NCI-H524 treated with DMSO at 0.1 percent for 48 hours (cell line): ENCODE measurements at regions not wholly inside any gene's neighbourhood (a gene's known extent, or its start where the extent isn't known, plus 50 kb on each side); places are given as distances from the start of the nearest gene placed in this dataset.

Experiments
- DNase-seq: peaks from one replicate; lab custom pipeline; 2025; lab: John Stamatoyannopoulos, UW

DNA sequence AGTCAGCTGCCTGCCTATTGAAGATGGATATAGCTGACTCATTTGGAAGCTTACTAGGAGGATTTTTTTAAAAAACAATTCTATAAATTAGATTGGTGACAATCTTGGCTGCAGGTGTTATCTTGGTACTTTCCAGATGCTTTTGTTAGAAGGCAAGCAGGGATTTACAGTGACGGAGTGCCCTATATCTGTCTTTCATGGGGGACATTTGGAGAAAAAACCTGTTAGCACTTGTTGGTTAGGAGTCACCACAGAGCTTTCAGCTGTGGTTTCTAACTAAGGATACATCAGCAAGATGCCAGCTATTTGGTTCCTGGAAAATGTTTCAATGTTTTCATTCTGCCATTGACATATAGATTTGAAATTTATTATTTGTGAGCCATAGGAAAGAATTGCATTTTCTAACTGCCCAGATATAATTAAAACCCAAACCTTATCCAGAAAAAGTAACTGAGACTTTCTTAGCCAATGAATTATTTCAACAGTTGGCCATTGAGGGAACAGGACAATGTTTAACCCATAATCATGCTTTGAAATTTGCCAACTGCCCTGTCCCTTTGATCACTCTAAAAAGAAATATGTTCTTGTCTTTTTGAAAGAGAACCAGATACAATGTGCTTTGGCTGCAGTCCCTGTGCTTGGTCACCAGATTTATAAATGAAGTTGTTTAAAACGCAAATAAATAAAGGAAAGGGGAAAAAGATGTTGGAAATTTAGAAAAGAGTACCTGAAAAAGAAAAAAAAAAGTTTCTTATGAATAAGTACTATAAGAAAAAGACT, 761.0 kb upstream of the CXADR start:
- DNase-seq, result no peak

DNA sequence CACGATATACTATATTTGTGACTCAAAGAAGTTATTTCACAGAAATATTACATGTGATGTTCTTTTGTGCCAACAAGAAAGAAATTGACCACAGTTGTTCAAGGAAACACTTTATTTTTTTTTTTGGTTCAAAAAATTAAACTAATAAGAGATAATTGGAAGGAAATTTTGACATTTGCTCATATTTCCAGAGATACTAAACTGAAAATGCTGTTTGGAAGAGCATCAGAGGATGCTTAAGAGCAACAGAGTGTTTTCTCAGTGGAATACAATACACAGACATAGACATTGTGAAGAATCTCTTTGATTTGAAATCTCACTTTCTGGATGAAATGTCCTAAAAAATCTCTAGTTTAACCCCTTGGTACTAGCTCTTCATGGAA, 760.4 kb upstream of the CXADR start:
- no peak for DNase-seq

DNA sequence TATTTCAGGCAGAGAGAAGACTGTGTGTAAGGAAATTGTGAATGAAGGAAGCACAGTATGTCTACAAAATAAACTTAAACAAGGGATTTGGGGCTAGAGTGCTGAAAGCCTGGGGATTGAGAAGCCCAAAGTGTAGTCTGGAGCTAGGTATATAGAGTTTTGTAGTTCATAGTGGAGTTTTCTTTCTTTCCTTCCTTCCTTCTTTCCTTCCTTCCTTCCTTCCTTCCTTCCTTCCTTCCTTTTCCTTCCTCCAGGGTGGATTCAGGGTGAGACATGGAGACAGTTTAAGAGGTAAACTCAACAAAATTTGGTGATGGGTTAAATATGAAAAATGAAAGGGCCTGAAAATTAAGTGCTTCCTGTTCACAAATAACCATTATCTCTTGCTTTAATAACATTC, 757.8 kb upstream of the CXADR start:
- no peak for DNase-seq

GRCh38 chr21:16767201-16767600, 745.6 kb upstream of the CXADR start:
- DNase-seq, result no peak

DNA sequence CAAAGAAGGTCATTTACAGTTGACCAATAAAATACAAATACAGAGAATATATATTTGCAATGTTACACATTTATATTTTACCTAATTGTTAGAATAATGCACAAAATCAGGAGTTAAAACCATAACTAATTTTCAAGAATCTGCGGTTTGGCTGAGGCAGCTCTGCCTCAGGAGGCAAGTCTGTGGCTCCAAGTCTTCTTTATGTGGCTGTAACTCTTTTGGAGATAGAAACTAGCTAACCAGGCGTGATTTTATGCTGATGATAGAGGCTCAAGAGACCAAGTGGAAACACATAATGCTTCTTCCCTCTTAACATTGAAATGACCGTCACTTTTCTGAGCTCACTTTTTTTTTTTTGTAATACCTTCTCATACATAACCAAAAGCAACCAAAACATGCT, 744.7 kb upstream of the CXADR start:
- DNase-seq, result no peak

DNA sequence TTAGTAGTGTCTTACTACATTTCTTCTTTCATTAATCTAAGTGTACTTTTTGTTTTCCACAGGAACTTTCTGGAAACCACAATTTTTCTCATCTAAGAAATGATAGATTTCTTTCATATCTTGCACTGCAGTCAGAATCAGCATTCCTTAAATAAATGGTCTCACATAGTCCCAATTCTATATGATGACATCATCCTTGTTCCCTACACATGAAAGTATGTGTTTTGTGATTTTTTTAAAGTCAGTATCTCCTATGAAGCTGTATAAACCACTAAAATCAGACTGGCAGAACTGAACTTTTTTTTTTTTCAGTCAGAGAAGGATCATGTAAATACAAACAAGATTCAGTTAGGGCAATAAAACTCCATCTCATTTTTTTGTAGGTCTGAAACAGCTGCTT, 742.6 kb upstream of the CXADR start:
- no peak for DNase-seq

DNA sequence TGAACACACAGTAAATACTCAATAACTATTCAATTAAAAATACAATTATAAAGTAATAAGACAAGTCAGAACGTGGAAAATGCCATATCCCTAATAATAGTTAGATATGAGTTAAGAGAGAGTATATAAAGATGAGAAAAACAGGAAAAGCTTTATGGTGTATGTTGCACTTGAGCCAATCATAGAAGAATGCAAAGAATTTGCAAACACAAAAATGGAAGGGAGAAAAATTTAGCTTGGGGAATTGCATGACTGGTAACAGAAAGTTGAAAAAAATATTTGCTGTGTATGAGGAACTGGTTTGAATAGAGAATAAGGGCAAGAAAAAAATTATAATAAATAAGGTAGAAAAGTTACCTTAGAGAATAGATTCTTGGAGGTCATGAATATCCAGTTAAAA, 739.6 kb upstream of the CXADR start:
- no peak for DNase-seq

DNA sequence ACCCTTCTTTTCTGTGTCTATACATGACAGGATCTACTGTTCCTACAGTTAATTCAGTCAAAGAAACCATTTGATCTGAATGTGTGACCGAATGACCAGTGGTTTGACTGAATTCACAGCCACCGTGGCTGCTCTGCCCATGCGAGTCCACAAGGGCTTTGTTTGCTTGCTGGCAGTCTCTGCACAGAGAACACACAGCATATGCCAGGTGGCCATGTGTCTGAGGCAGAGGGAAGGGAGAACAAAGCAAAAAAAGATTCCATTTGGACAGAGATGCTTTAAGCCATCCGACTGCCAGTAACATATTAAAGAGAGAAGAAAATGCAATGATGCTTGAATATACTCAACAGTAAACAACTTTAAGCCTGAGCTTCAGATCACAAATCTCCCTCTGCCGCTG, 737.8 kb upstream of the CXADR start:
- no peak for DNase-seq

GRCh38 chr21:16777041-16777720, 735.7 kb upstream of the CXADR start:
- DNase-seq, result no peak

GRCh38 chr21:16788584-16788983, 724.3 kb upstream of the CXADR start:
- no peak for DNase-seq

GRCh38 chr21:16789636-16790035, 723.2 kb upstream of the CXADR start:
- DNase-seq, result no peak

DNA sequence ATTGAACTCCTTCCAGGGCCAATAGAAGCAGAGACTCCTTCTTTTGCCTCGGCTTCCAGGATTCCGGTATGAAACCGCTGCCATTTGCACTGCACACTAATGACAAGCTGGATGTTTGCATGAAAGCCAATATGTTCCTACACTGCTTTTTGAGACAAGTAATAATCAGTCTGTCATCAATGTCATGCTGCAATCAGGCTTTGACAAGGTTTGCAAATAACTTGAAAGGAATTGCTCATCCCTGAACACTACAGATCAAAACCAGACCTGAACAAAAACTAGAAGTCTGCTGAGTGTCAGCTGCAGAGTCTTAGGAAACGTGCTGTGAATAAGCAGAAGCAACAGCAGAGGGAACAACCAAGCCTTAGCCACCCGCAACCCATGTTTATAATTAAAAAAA, 720.7 kb upstream of the CXADR start:
- DNase-seq, result no peak

DNA sequence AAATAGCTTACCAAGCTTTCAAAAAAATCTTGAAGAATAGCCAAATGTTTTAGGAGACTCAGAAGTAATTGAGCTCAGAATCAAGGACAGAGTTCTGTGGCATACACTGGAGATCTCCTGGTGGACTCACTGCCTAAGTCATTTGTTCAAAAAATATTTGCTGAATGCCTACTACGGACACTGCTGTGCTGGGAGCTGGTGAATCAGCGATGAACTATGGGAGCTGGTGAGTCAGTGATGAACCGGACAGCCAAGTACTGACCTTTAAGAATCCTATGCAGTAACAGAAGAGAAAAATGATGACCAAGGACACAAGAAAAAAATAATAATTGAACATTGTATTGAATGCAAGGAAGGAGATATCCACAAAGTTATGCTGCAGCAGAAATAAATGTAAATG, 717.9 kb upstream of the CXADR start:
- no peak for DNase-seq

DNA sequence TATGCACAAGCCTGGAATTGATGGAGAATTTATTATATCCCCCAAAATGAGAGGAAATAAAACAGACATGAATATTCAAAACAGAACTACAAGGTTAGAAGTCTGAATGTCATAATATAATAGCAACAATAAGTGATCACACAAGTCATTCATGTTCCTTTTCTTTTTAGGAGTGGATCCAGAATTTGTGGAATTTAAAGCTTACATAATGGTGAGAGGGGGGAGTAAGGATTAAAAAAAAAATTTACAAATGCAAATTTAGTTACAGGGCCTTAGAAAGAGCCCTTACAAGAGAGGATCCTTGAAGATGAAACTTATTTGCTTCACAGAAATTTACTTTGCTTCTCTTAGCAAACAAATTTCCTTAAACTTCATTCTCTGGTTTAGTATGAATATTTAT, 716.1 kb upstream of the CXADR start:
- DNase-seq, result no peak

DNA sequence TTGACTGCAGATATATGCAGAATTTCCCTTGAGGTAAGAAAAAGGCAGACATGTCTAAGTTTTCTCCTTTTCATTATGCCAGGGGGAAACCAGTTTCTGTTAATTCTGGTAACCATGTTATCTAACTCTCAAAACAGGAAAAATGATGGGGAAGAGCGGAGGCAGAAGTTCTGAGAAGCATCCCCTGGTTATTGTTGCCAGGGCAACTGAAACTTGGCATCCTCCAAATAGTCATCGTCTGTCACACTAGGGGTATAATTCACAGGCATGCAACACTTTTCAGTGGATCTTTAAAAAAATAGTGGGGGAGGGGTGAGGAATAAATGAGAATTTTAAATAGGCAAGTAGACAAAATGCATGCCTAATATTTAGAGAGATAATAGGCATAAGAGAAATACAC, 715.3 kb upstream of the CXADR start:
- no peak for DNase-seq

GRCh38 chr21:16797966-16798365, 714.9 kb upstream of the CXADR start:
- DNase-seq, result no peak

- no peak for DNase-seq
These were observed 712.1 kb upstream of the CXADR start for GRCh38 chr21:16800536-16801275.

DNA sequence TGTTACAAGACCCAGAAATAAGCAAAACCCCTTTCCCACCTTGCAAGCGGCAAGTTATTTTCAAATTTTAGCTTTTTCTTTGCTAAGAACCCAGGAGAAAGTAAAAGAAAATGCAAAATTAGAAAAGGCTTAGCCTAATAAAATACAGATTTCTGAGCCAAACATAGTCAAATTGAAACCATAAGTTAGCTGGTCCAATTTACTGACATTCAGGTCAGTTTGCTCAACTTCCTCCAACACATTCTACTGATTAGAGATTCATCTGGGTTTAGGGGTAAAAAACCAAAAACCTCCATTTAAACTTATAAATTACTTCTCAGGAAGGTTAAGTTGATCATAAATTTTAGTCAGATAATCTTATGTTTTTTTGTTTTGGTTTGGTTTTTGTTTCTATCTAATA, 701.8 kb upstream of the CXADR start:
- no peak for DNase-seq

DNA sequence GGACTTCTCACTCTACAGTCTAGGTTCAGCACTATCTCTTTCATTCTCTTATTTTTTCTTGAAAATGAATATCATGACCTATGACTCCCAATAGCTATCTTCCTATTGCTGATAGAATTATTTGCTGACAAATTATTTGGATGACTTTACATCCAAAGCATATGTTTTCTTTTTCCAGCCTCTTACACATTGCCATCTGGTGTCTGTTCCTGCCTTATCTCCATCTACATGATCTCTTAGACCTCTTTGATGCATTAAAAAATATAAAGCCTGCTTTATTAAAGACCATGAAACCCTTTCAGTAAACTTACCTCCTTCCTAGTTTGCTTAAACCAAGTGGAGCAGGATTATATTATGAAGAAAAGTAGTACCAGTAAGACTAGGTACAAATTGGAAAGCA, 700.9 kb upstream of the CXADR start:
- DNase-seq, result no peak

GRCh38 chr21:16815243-16815642, 697.6 kb upstream of the CXADR start:
- no peak for DNase-seq

GRCh38 chr21:16821588-16821987, 691.3 kb upstream of the CXADR start:
- no peak for DNase-seq

- DNase-seq, result no peak
These were observed 683.3 kb upstream of the CXADR start for GRCh38 chr21:16829532-16829931.

- no peak for DNase-seq
These were observed 680.1 kb upstream of the CXADR start for GRCh38 chr21:16832791-16833190.
